ENCODE measurements at regions not wholly inside any gene's neighbourhood (a gene's known extent, or its start where the extent isn't known, plus 50 kb on each side); places are given as distances from the start of the nearest gene placed in this dataset.

DNA sequence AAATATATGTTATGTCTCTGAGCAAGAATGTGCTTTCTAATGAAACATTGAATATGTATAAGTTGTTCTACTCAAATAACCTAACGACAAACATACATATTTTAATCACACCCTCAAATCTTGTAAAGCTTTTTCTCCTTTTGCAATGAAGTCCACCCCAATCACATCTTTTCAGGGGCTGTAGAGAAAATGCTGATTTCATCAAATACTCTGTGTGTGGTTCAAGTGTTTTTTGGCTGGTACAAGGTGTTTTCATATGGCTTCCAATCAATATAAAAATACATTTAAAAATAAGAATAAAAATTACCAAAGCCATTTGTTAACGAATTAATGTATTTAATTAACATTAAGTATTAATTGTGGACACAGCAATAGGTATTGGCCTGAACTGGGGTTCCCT lies 57.2 kb upstream of the TMEM196 start:
- no peak for DNase-seq

All from NCI-H1436 treated with DMSO at 0.1 percent for 48 hours (cell line).